HepG2 (cell line): ENCODE measurements at regions not wholly inside any gene's neighbourhood (a gene's known extent, or its start where the extent isn't known, plus 50 kb on each side); places are given as distances from the start of the nearest gene placed in this dataset.
A peak's percentile ranks its signal among the peaks of the same experiment; 100 is the strongest.

Experiments used
- LRRFIP1 ChIP-seq: sonication (generic); formaldehyde crosslinking; conservative IDR thresholded peaks from 2 replicates; pipeline ENCODE4 v1.4.0; 2020; ENCODE audit warnings: missing genetic modification reagents
- MED1 ChIP-seq: sonication (generic); formaldehyde crosslinking; IDR thresholded peaks from 2 replicates; pipeline ENCODE4 v1.4.0; 2020; ENCODE audit warnings: missing genetic modification reagents
- NCOA2 ChIP-seq: sonication (generic); formaldehyde crosslinking; IDR thresholded peaks from 2 replicates; pipeline ENCODE4 v1.8.0; 2022; ENCODE audit warnings: inconsistent platforms
- NFE2L1 ChIP-seq: sonication (generic); formaldehyde crosslinking; IDR thresholded peaks from 2 replicates; pipeline ENCODE4 v1.4.0; 2020; ENCODE audit warnings: missing genetic modification reagents, mild to moderate bottlenecking, borderline replicate concordance
- PRDM10 ChIP-seq: sonication (generic); formaldehyde crosslinking; IDR thresholded peaks from 2 replicates; pipeline ENCODE4 v1.4.0; 2020; ENCODE audit warnings: low read depth, missing genetic modification reagents
- SIN3A ChIP-seq: IDR thresholded peaks from 2 replicates; pipeline ENCODE4 v1.6.1; 2011; ENCODE audit warnings: low read depth, mild to moderate bottlenecking, control low read depth, low read length, borderline replicate concordance
- SNRNP70 ChIP-seq: fragments of 200-400 bp; formaldehyde crosslinking; IDR thresholded peaks from 2 replicates; pipeline ENCODE4 v1.6.1; 2017; ENCODE audit warnings: mild to moderate bottlenecking, low read depth, low read length, moderate library complexity
- SP5 ChIP-seq: IDR thresholded peaks from 2 replicates; pipeline ENCODE4 v1.6.1; 2016; ENCODE audit warnings: low read depth, borderline replicate concordance
- ZBTB34 ChIP-seq: sonication (generic); formaldehyde crosslinking; IDR thresholded peaks from 2 replicates; pipeline ENCODE4 v1.8.0; 2022; ENCODE audit warnings: mild to moderate bottlenecking, missing genetic modification reagents
- ZIK1 ChIP-seq: sonication (generic); formaldehyde crosslinking; IDR thresholded peaks from 2 replicates; pipeline ENCODE4 v1.5.0; 2020; ENCODE audit warnings: mild to moderate bottlenecking, low read depth, missing genetic modification reagents, borderline replicate concordance
- ZSCAN20 ChIP-seq: sonication (generic); formaldehyde crosslinking; IDR thresholded peaks from 2 replicates; pipeline ENCODE4 v1.4.0; 2020; ENCODE audit warnings: missing genetic modification reagents, mild to moderate bottlenecking, borderline replicate concordance
- TF ChIP-seq, protein P1 (sequence below): sonication (generic); formaldehyde crosslinking; IDR thresholded peaks from 2 replicates; pipeline ENCODE4 v1.9.0; 2022; ENCODE audit warnings: low read depth, missing genetic modification reagents
- TF ChIP-seq, protein P2 (sequence below): sonication (generic); formaldehyde crosslinking; IDR thresholded peaks from 2 replicates; pipeline ENCODE4 v1.4.0; 2020; ENCODE audit warnings: low read depth, mild to moderate bottlenecking, missing genetic modification reagents
- TF ChIP-seq, protein P3 (sequence below): sonication (generic); formaldehyde crosslinking; IDR thresholded peaks from 2 replicates; pipeline ENCODE4 v1.8.1; 2022; ENCODE audit warnings: low read depth, mild to moderate bottlenecking, missing genetic modification reagents

DNA sequence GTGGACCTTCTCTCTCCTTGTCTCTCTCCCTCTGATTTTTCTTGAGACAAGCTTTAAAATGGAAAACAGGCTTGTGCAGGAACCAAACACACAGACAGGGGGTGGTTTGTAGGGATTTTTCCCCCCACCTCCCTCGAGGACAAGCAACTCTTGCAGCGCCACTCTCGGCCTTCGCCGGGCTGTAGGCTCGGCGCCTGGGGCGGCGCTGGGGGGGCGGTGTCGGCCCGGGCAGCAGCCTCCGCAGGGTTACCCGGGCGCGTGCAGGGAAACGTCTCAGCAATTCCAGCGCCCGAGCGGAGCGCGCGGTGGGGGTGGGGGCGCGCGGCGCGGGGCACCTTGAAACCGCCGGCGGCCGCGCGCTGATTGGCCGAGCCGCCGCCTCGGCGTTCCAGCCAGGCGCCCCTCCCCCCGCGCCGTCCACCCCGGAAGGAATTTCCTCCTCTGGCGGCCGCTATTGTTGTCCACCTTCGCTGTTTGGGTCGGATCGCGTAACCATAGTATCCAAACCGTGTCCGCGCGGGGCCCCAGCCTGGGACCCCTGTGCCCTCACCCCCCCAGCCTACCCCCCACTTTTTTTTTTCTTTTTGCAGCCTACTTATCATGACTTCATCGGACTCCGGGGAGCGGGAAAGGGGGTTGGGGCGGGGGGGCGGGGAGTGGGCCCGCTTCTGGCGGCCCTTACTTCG lies 59.8 kb upstream of the ACOT11 start (continued):
- TF ChIP-seq LRRFIP1 (CRISPR knock-in tag): no peak
- peak; percentile 21; the same call in 1 of the 2 replicates for TF ChIP-seq SP5 (CRISPR knock-in tag)
- TF ChIP-seq SIN3A: peak; percentile 83; the same call in 1 of the 2 replicates
- TF ChIP-seq PRDM10 (CRISPR knock-in tag): no peak
- no peak for TF ChIP-seq SNRNP70
- TF ChIP-seq NCOA2 (CRISPR knock-in tag): peak; percentile 43; the same call in 1 of the 2 replicates
- TF ChIP-seq, protein P1, sequence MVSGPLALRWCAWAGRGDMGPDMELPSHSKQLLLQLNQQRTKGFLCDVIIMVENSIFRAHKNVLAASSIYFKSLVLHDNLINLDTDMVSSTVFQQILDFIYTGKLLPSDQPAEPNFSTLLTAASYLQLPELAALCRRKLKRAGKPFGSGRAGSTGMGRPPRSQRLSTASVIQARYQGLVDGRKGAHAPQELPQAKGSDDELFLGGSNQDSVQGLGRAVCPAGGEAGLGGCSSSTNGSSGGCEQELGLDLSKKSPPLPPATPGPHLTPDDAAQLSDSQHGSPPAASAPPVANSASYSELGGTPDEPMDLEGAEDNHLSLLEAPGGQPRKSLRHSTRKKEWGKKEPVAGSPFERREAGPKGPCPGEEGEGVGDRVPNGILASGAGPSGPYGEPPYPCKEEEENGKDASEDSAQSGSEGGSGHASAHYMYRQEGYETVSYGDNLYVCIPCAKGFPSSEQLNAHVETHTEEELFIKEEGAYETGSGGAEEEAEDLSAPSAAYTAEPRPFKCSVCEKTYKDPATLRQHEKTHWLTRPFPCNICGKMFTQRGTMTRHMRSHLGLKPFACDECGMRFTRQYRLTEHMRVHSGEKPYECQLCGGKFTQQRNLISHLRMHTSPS: no peak
- TF ChIP-seq ZSCAN20: no peak
- no peak for TF ChIP-seq NFE2L1 (CRISPR knock-in tag)
- no peak for TF ChIP-seq ZBTB34
- no peak for TF ChIP-seq ZIK1 (CRISPR knock-in tag)
- TF ChIP-seq MED1 (CRISPR knock-in tag): no peak; the same call in 1 of the 2 replicates
- TF ChIP-seq, protein P2, sequence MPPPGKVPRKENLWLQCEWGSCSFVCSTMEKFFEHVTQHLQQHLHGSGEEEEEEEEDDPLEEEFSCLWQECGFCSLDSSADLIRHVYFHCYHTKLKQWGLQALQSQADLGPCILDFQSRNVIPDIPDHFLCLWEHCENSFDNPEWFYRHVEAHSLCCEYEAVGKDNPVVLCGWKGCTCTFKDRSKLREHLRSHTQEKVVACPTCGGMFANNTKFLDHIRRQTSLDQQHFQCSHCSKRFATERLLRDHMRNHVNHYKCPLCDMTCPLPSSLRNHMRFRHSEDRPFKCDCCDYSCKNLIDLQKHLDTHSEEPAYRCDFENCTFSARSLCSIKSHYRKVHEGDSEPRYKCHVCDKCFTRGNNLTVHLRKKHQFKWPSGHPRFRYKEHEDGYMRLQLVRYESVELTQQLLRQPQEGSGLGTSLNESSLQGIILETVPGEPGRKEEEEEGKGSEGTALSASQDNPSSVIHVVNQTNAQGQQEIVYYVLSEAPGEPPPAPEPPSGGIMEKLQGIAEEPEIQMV (CRISPR knock-in tag): no peak
- TF ChIP-seq, protein P3, sequence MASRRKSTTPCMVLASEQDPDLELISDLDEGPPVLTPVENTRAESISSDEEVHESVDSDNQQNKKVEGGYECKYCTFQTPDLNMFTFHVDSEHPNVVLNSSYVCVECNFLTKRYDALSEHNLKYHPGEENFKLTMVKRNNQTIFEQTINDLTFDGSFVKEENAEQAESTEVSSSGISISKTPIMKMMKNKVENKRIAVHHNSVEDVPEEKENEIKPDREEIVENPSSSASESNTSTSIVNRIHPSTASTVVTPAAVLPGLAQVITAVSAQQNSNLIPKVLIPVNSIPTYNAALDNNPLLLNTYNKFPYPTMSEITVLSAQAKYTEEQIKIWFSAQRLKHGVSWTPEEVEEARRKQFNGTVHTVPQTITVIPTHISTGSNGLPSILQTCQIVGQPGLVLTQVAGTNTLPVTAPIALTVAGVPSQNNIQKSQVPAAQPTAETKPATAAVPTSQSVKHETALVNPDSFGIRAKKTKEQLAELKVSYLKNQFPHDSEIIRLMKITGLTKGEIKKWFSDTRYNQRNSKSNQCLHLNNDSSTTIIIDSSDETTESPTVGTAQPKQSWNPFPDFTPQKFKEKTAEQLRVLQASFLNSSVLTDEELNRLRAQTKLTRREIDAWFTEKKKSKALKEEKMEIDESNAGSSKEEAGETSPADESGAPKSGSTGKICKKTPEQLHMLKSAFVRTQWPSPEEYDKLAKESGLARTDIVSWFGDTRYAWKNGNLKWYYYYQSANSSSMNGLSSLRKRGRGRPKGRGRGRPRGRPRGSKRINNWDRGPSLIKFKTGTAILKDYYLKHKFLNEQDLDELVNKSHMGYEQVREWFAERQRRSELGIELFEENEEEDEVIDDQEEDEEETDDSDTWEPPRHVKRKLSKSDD (CRISPR knock-in tag): 0 out of 2 replicates have a peak, but pooled peaks have one; percentile 19
